Liver (tissue), 3 donors: ENCODE measurements at regions not wholly inside any gene's neighbourhood (a gene's known extent, or its start where the extent isn't known, plus 50 kb on each side); places are given as distances from the start of the nearest gene placed in this dataset.

Source experiments
- EGR1 ChIP-seq, 2 donors: IDR thresholded peaks; 2 replicates each; pipeline ENCODE4 v1.6.1; 2016 to 2018; ENCODE audit warnings: antibody characterized with exemption in 2 of 2, low read depth in 2 of 2
- GABPA ChIP-seq, 2 donors: IDR thresholded peaks in 1 of 2; conservative IDR thresholded peaks in 1 of 2; 2 replicates each; pipeline ENCODE4 v1.6.1; 2016; ENCODE audit warnings: antibody characterized with exemption in 2 of 2, mild to moderate bottlenecking in 1 of 2, moderate library complexity in 1 of 2
- MAX ChIP-seq: IDR thresholded peaks from 2 replicates; pipeline ENCODE4 v1.6.1; 2016; ENCODE audit warnings: antibody characterized with exemption
- REST ChIP-seq: IDR thresholded peaks from 2 replicates; pipeline ENCODE4 v1.6.1; 2016; ENCODE audit warnings: antibody characterized with exemption, mild to moderate bottlenecking
- SP1 ChIP-seq: IDR thresholded peaks from 2 replicates; pipeline ENCODE4 v1.6.1; 2018; ENCODE audit warnings: antibody characterized with exemption, mild to moderate bottlenecking
- TAF1 ChIP-seq: conservative IDR thresholded peaks from 2 replicates; pipeline ENCODE4 v1.6.1; 2016; ENCODE audit warnings: antibody characterized with exemption, mild to moderate bottlenecking
- TF ChIP-seq, protein P1 (sequence below): fragments of 150-350 bp; IDR thresholded peaks from 2 replicates; pipeline ENCODE4 v1.5.1; 2017; ENCODE audit warnings: improper control_type of control experiment, low read depth, low read length; ENCODE audit not compliant: missing input control
- TF ChIP-seq, protein P2 (sequence below): IDR thresholded peaks from 2 replicates; pipeline ENCODE4 v1.6.1; 2016; ENCODE audit warnings: antibody characterized with exemption
- donor health status: healthy.
- donor health status: healthy.

DNA sequence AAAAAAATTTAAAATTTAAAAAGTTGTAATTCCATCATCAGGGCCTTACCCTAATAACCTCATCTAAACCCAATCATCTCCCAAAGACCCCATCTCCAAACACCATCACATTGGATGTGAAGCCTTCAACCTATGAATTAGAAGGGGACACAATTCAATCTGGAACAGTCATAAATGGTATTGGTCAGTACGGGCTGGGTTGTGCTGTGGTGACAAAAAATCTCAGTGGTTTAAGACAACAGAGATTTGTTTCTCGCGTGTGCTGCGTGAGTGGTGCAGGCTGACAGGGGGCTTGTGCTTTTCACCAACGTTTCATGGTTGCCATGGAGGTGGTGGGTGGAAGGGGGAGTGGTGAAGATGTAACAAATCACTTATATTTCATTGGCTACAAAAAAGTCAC lies 174.5 kb downstream of the INHBB start:
- TF ChIP-seq, protein P1, sequence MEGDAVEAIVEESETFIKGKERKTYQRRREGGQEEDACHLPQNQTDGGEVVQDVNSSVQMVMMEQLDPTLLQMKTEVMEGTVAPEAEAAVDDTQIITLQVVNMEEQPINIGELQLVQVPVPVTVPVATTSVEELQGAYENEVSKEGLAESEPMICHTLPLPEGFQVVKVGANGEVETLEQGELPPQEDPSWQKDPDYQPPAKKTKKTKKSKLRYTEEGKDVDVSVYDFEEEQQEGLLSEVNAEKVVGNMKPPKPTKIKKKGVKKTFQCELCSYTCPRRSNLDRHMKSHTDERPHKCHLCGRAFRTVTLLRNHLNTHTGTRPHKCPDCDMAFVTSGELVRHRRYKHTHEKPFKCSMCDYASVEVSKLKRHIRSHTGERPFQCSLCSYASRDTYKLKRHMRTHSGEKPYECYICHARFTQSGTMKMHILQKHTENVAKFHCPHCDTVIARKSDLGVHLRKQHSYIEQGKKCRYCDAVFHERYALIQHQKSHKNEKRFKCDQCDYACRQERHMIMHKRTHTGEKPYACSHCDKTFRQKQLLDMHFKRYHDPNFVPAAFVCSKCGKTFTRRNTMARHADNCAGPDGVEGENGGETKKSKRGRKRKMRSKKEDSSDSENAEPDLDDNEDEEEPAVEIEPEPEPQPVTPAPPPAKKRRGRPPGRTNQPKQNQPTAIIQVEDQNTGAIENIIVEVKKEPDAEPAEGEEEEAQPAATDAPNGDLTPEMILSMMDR, result no peak
- TF ChIP-seq MAX (no peak), TAF1 (no peak), REST (no peak), SP1 (no peak), EGR1 (IDR thresholded peaks at IDR 0.05; ENCODE audit: low read depth in 2 of 2) (no peak), GABPA (IDR thresholded peaks at IDR 0.05 in 1 of 2, conservative IDR thresholded peaks at IDR 0.05 in 1 of 2) (no peak)
- TF ChIP-seq, protein P2, sequence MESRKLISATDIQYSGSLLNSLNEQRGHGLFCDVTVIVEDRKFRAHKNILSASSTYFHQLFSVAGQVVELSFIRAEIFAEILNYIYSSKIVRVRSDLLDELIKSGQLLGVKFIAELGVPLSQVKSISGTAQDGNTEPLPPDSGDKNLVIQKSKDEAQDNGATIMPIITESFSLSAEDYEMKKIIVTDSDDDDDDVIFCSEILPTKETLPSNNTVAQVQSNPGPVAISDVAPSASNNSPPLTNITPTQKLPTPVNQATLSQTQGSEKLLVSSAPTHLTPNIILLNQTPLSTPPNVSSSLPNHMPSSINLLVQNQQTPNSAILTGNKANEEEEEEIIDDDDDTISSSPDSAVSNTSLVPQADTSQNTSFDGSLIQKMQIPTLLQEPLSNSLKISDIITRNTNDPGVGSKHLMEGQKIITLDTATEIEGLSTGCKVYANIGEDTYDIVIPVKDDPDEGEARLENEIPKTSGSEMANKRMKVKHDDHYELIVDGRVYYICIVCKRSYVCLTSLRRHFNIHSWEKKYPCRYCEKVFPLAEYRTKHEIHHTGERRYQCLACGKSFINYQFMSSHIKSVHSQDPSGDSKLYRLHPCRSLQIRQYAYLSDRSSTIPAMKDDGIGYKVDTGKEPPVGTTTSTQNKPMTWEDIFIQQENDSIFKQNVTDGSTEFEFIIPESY, result no peak
